ENCODE measurements at regions not wholly inside any gene's neighbourhood (a gene's known extent, or its start where the extent isn't known, plus 50 kb on each side); places are given as distances from the start of the nearest gene placed in this dataset.
"Not testable (repeated sequence)": the region's sequence is repeated elsewhere in the genome, so short reads cannot be mapped to it uniquely, and the experiment has no call there.

DNA sequence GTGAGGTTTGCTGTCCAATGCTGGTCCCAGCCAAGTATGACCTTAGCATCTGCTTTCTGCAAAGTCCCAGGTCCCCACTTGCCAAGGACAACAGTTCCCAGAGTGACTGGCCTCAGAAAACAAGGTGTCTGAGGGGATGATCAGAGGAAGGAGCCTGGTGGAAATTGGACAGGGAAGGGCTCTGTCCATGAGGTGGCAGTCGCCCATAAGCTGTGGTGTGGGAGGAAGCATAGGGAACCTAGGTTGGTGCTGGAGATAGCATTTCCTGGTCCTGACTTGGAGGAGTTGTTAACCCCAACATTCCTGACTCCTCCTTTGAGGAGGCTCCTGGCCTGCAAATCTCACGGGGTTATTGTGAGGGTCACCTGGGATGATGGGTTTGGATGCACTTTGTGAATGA, 77.8 kb downstream of the LIMS4 start:
- H3K4me3 ChIP-seq (ENCODE audit: low read depth in 1 of 3, low read length in 3 of 3); H3K27me3 ChIP-seq (ENCODE audit: control insufficient read depth in 3 of 3, insufficient read depth in 3 of 3, low read length in 3 of 3); FAIRE-seq; H3K36me3 ChIP-seq (ENCODE audit: control insufficient read depth in 3 of 3, insufficient read depth in 2 of 3, low read depth in 1 of 3, low read length in 3 of 3); H3K9me3 ChIP-seq (ENCODE audit: control insufficient read depth in 2 of 2, insufficient read depth in 1 of 2, low read depth in 1 of 2, low read length in 1 of 2); H3K27ac ChIP-seq (ENCODE audit: low read depth in 1 of 3, low read length in 2 of 3); DNase-seq; H3K4me1 ChIP-seq (ENCODE audit: control insufficient read depth in 3 of 3, insufficient read depth in 2 of 3, low read depth in 1 of 3, low read length in 2 of 3): not testable (repeated sequence)
- WGBS, 3 donors = 67 to 100% (median 92%) methylated on average over 1 of the region's 2 CpGs

GRCh38 chr2:110392366-110392765, 80.2 kb downstream of the LIMS4 start:
- not testable (repeated sequence) for H3K4me1 ChIP-seq (ENCODE audit: control insufficient read depth in 3 of 3, insufficient read depth in 2 of 3, low read depth in 1 of 3, low read length in 2 of 3); H3K36me3 ChIP-seq (ENCODE audit: control insufficient read depth in 3 of 3, insufficient read depth in 2 of 3, low read depth in 1 of 3, low read length in 3 of 3); FAIRE-seq; H3K4me3 ChIP-seq (ENCODE audit: low read depth in 1 of 3, low read length in 3 of 3); H3K27ac ChIP-seq (ENCODE audit: low read depth in 1 of 3, low read length in 2 of 3); H3K9me3 ChIP-seq (ENCODE audit: control insufficient read depth in 2 of 2, insufficient read depth in 1 of 2, low read depth in 1 of 2, low read length in 1 of 2); H3K27me3 ChIP-seq (ENCODE audit: control insufficient read depth in 3 of 3, insufficient read depth in 3 of 3, low read length in 3 of 3); DNase-seq
- 85 to 97% (median 94%) methylated on average over 5 to 8 of the region's 8 CpGs for WGBS, 3 donors

- not testable (repeated sequence) for H3K27ac ChIP-seq (ENCODE audit: low read depth in 1 of 3, low read length in 2 of 3); DNase-seq
- 92% methylated on average over 3 of the region's 5 CpGs; no CpG with 5 or more reads in 2 of the 3 donors for WGBS, 3 donors
These were observed 81.6 kb downstream of the LIMS4 start for GRCh38 chr2:110391035-110391418.

GRCh38 chr2:110390351-110391034, 82.1 kb downstream of the LIMS4 start:
- WGBS, 3 donors = 65 to 94% (median 83%) methylated on average over 4 to 5 of the region's 7 CpGs
- FAIRE-seq; H3K27me3 ChIP-seq (ENCODE audit: control insufficient read depth in 3 of 3, insufficient read depth in 3 of 3, low read length in 3 of 3): not testable (repeated sequence)

More at GRCh38 chr2:110391035-110391418, 81.6 kb downstream of the LIMS4 start:
- H3K36me3 ChIP-seq (ENCODE audit: control insufficient read depth in 3 of 3, insufficient read depth in 2 of 3, low read depth in 1 of 3, low read length in 3 of 3); H3K4me3 ChIP-seq (ENCODE audit: low read depth in 1 of 3, low read length in 3 of 3); H3K27me3 ChIP-seq (ENCODE audit: control insufficient read depth in 3 of 3, insufficient read depth in 3 of 3, low read length in 3 of 3); H3K9me3 ChIP-seq (ENCODE audit: control insufficient read depth in 2 of 2, insufficient read depth in 1 of 2, low read depth in 1 of 2, low read length in 1 of 2); FAIRE-seq; H3K4me1 ChIP-seq (ENCODE audit: control insufficient read depth in 3 of 3, insufficient read depth in 2 of 3, low read depth in 1 of 3, low read length in 2 of 3): not testable (repeated sequence)

GRCh38 chr2:110387044-110387443, 85.6 kb downstream of the LIMS4 start:
- not testable (repeated sequence) for H3K27me3 ChIP-seq (ENCODE audit: control insufficient read depth in 3 of 3, insufficient read depth in 3 of 3, low read length in 3 of 3); H3K9me3 ChIP-seq (ENCODE audit: control insufficient read depth in 2 of 2, insufficient read depth in 1 of 2, low read depth in 1 of 2, low read length in 1 of 2); H3K27ac ChIP-seq (ENCODE audit: low read depth in 1 of 3, low read length in 2 of 3); H3K36me3 ChIP-seq (ENCODE audit: control insufficient read depth in 3 of 3, insufficient read depth in 2 of 3, low read depth in 1 of 3, low read length in 3 of 3); FAIRE-seq; H3K4me3 ChIP-seq (ENCODE audit: low read depth in 1 of 3, low read length in 3 of 3); DNase-seq; H3K4me1 ChIP-seq (ENCODE audit: control insufficient read depth in 3 of 3, insufficient read depth in 2 of 3, low read depth in 1 of 3, low read length in 2 of 3)
- WGBS, 3 donors = 91 to 98% (median 92%) methylated on average over 5 to 6 of the region's 12 CpGs

More at GRCh38 chr2:110390351-110391034, 82.1 kb downstream of the LIMS4 start:
- H3K9me3 ChIP-seq (ENCODE audit: control insufficient read depth in 2 of 2, insufficient read depth in 1 of 2, low read depth in 1 of 2, low read length in 1 of 2); H3K27ac ChIP-seq (ENCODE audit: low read depth in 1 of 3, low read length in 2 of 3); H3K36me3 ChIP-seq (ENCODE audit: control insufficient read depth in 3 of 3, insufficient read depth in 2 of 3, low read depth in 1 of 3, low read length in 3 of 3); DNase-seq; H3K4me1 ChIP-seq (ENCODE audit: control insufficient read depth in 3 of 3, insufficient read depth in 2 of 3, low read depth in 1 of 3, low read length in 2 of 3); H3K4me3 ChIP-seq (ENCODE audit: low read depth in 1 of 3, low read length in 3 of 3): not testable (repeated sequence)

GRCh38 chr2:110386546-110386945, 86.1 kb downstream of the LIMS4 start:
- not testable (repeated sequence) for FAIRE-seq; H3K4me3 ChIP-seq (ENCODE audit: low read depth in 1 of 3, low read length in 3 of 3); DNase-seq; H3K27ac ChIP-seq (ENCODE audit: low read depth in 1 of 3, low read length in 2 of 3); H3K4me1 ChIP-seq (ENCODE audit: control insufficient read depth in 3 of 3, insufficient read depth in 2 of 3, low read depth in 1 of 3, low read length in 2 of 3); H3K36me3 ChIP-seq (ENCODE audit: control insufficient read depth in 3 of 3, insufficient read depth in 2 of 3, low read depth in 1 of 3, low read length in 3 of 3); H3K27me3 ChIP-seq (ENCODE audit: control insufficient read depth in 3 of 3, insufficient read depth in 3 of 3, low read length in 3 of 3); H3K9me3 ChIP-seq (ENCODE audit: control insufficient read depth in 2 of 2, insufficient read depth in 1 of 2, low read depth in 1 of 2, low read length in 1 of 2)
- WGBS, 3 donors = 91 to 98% (median 92%) methylated on average over 6 to 7 of the region's 10 CpGs

DNA sequence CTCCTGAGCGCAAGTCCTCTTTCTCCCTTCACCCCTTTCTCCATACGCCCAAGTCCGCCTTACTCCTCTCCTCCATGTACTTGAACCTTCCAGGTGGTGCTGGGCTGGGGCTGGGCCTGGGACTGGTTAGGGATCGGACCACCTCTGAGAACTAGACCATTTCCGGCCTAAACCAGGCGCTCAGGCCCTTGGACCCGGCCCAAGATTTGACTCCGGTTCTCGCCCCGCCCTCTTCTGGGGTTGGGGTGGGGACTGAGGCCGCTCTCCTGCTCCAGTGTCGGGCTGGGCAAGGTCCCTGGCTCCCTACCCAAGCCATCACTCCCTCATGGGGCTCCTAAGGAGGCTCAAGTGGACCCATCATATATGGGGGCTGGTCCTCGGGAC, 87.9 kb downstream of the LIMS4 start:
- not testable (repeated sequence) for DNase-seq; H3K36me3 ChIP-seq (ENCODE audit: control insufficient read depth in 3 of 3, insufficient read depth in 2 of 3, low read depth in 1 of 3, low read length in 3 of 3); H3K9me3 ChIP-seq (ENCODE audit: control insufficient read depth in 2 of 2, insufficient read depth in 1 of 2, low read depth in 1 of 2, low read length in 1 of 2); FAIRE-seq; H3K27ac ChIP-seq (ENCODE audit: low read depth in 1 of 3, low read length in 2 of 3); H3K4me1 ChIP-seq (ENCODE audit: control insufficient read depth in 3 of 3, insufficient read depth in 2 of 3, low read depth in 1 of 3, low read length in 2 of 3); H3K4me3 ChIP-seq (ENCODE audit: low read depth in 1 of 3, low read length in 3 of 3); H3K27me3 ChIP-seq (ENCODE audit: control insufficient read depth in 3 of 3, insufficient read depth in 3 of 3, low read length in 3 of 3)
- WGBS, 3 donors = no CpG with 5 or more reads among the region's 13 CpGs

- H3K9me3 ChIP-seq (ENCODE audit: control insufficient read depth in 2 of 2, insufficient read depth in 1 of 2, low read depth in 1 of 2, low read length in 1 of 2); H3K27me3 ChIP-seq (ENCODE audit: control insufficient read depth in 3 of 3, insufficient read depth in 3 of 3, low read length in 3 of 3); H3K27ac ChIP-seq (ENCODE audit: low read depth in 1 of 3, low read length in 2 of 3); H3K4me3 ChIP-seq (ENCODE audit: low read depth in 1 of 3, low read length in 3 of 3); H3K4me1 ChIP-seq (ENCODE audit: control insufficient read depth in 3 of 3, insufficient read depth in 2 of 3, low read depth in 1 of 3, low read length in 2 of 3); DNase-seq; H3K36me3 ChIP-seq (ENCODE audit: control insufficient read depth in 3 of 3, insufficient read depth in 2 of 3, low read depth in 1 of 3, low read length in 3 of 3); FAIRE-seq: not testable (repeated sequence)
- WGBS, 3 donors = no CpG with 5 or more reads among the region's 50 CpGs
These were observed 88.4 kb downstream of the LIMS4 start for GRCh38 chr2:110384109-110384735.

Data from small intestine (tissue), 7 donors.